H9 (cell line): ENCODE measurements at regions not wholly inside any gene's neighbourhood (a gene's known extent, or its start where the extent isn't known, plus 50 kb on each side); places are given as distances from the start of the nearest gene placed in this dataset.

Experiments
- DNase-seq: peaks from one replicate; pipeline ENCODE4 v3.0.0-alpha.2; 2017
- H2AFZ ChIP-seq: one replicate; pipeline ENCODE4 v1.6.1; 2013; ENCODE audit warnings: mild to moderate bottlenecking, low read length, control low read depth, moderate library complexity
- H2AK5ac ChIP-seq: 2 replicates; pipeline ENCODE4 v1.6.1; 2013; ENCODE audit warnings: low read length, control low read depth, mixed read lengths; ENCODE audit not compliant: insufficient read length
- H2BK120ac ChIP-seq: one replicate; pipeline ENCODE4 v1.6.1; 2013; ENCODE audit warnings: low read depth, mild to moderate bottlenecking, low read length, control low read depth, inconsistent platforms; ENCODE audit not compliant: poor library complexity, severe bottlenecking
- H2BK12ac ChIP-seq: 2 replicates; pipeline ENCODE4 v1.6.1; 2013; ENCODE audit warnings: low read length, control low read depth, mixed read lengths, low read depth; ENCODE audit not compliant: insufficient read length
- H2BK15ac ChIP-seq: 2 replicates; pipeline ENCODE4 v1.6.1; 2013; ENCODE audit warnings: low read depth, low read length, control low read depth
- H2BK20ac ChIP-seq: one replicate; pipeline ENCODE4 v1.6.1; 2013; ENCODE audit warnings: low read depth, mild to moderate bottlenecking, low read length, control low read depth, inconsistent platforms; ENCODE audit not compliant: poor library complexity, severe bottlenecking
- H2BK5ac ChIP-seq: 2 replicates; pipeline ENCODE4 v1.6.1; 2013; ENCODE audit warnings: low read length, control low read depth, mixed read lengths; ENCODE audit not compliant: insufficient read length
- H3K14ac ChIP-seq: 2 replicates; pipeline ENCODE4 v1.6.1; 2013; ENCODE audit warnings: low read length, control low read depth; ENCODE audit not compliant: insufficient read depth
- H3K18ac ChIP-seq: 2 replicates; pipeline ENCODE4 v1.6.1; 2013; ENCODE audit warnings: low read depth, mild to moderate bottlenecking, mixed read lengths, low read length, control low read depth; ENCODE audit not compliant: insufficient read length
- H3K23ac ChIP-seq: 2 replicates; pipeline ENCODE4 v1.6.1; 2013; ENCODE audit warnings: low read length, control low read depth, mixed read lengths, low read depth; ENCODE audit not compliant: insufficient read length
- H3K23me2 ChIP-seq: 2 replicates; pipeline ENCODE4 v1.6.1; 2013; ENCODE audit warnings: low read depth, mild to moderate bottlenecking, mixed read lengths, low read length, control low read depth; ENCODE audit not compliant: insufficient read length, poor library complexity, severe bottlenecking
- H3K27ac ChIP-seq: 2 replicates; pipeline ENCODE4 v1.5.1; 2013; ENCODE audit warnings: low read length, control low read depth, mixed read lengths, low read depth; ENCODE audit not compliant: insufficient read length
- H3K27me3 ChIP-seq: 2 replicates; pipeline ENCODE4 v1.6.1; 2013; ENCODE audit warnings: low read length, control low read depth, inconsistent platforms; ENCODE audit not compliant: insufficient read depth
- H3K4ac ChIP-seq: 2 replicates; pipeline ENCODE4 v1.6.1; 2013; ENCODE audit warnings: low read depth, mild to moderate bottlenecking, control low read depth, inconsistent platforms, low read length, moderate library complexity
- H3K4me1 ChIP-seq: 2 replicates; pipeline ENCODE4 v1.6.1; 2013; ENCODE audit warnings: low read length, control low read depth, inconsistent platforms; ENCODE audit not compliant: insufficient read depth
- H3K4me2 ChIP-seq: 2 replicates; pipeline ENCODE4 v1.6.1; 2013; ENCODE audit warnings: low read length, control low read depth, mixed read lengths; ENCODE audit not compliant: insufficient read length, insufficient read depth
- H3K56ac ChIP-seq: 2 replicates; pipeline ENCODE4 v1.6.1; 2013; ENCODE audit warnings: low read depth, mild to moderate bottlenecking, mixed read lengths, low read length, control low read depth; ENCODE audit not compliant: insufficient read length
- H3K79me1 ChIP-seq: 2 replicates; pipeline ENCODE4 v1.6.1; 2013; ENCODE audit warnings: low read depth, mild to moderate bottlenecking, moderate library complexity, low read length, control low read depth, inconsistent platforms; ENCODE audit not compliant: insufficient read depth, poor library complexity, severe bottlenecking
- H3K79me2 ChIP-seq: 2 replicates; pipeline ENCODE4 v1.6.1; 2013; ENCODE audit warnings: low read length, control low read depth, inconsistent platforms; ENCODE audit not compliant: insufficient read depth
- H3K9ac ChIP-seq: 2 replicates; pipeline ENCODE4 v1.6.1; 2013; ENCODE audit warnings: low read length, control low read depth, mixed read lengths; ENCODE audit not compliant: insufficient read length; ENCODE audit errors: extremely low read depth
- H3K9me3 ChIP-seq: one replicate; pipeline ENCODE4 v1.6.1; 2013; ENCODE audit warnings: low read depth, low read length, inconsistent platforms; ENCODE audit not compliant: control insufficient read depth
- H3T11ph ChIP-seq: one replicate; pipeline ENCODE4 v1.6.1; 2013; ENCODE audit warnings: mild to moderate bottlenecking, low read length, control low read depth, inconsistent platforms
- H4K20me1 ChIP-seq: one replicate; pipeline ENCODE4 v1.6.1; 2013; ENCODE audit not compliant: control insufficient read depth, insufficient read length, insufficient read depth
- H4K5ac ChIP-seq: 2 replicates; pipeline ENCODE4 v1.6.1; 2013; ENCODE audit warnings: low read depth, mild to moderate bottlenecking, mixed read lengths, low read length, control low read depth; ENCODE audit not compliant: insufficient read length
- H4K8ac ChIP-seq: replicated peaks from 2 replicates; pipeline ENCODE4 v1.6.1; 2013; ENCODE audit warnings: low read length, control low read depth, mixed read lengths, low read depth; ENCODE audit not compliant: insufficient read length
- H4K91ac ChIP-seq: 2 replicates; pipeline ENCODE4 v1.6.1; 2013; ENCODE audit warnings: low read depth, mild to moderate bottlenecking, moderate library complexity, mixed read lengths, low read length, control low read depth; ENCODE audit not compliant: insufficient read length
- H3K27ac Mint-ChIP-seq, 3 experiments: 2 replicates in 2 of 3; 3 replicates in 1 of 3; pipeline ENCODE4 v1.8.0; 2020 to 2021; ENCODE audit warnings: mixed read lengths in 3 of 3, mild to moderate bottlenecking in 1 of 3, moderate library complexity in 1 of 3
- H3K27me3 Mint-ChIP-seq: 2 replicates; pipeline ENCODE4 v1.8.0; 2021; ENCODE audit warnings: low read depth, mild to moderate bottlenecking, moderate library complexity, mixed read lengths
- H3K36me3 Mint-ChIP-seq, 3 experiments: 2 replicates in 2 of 3; 3 replicates in 1 of 3; pipeline ENCODE4 v1.8.0; 2020 to 2021; ENCODE audit warnings: low read depth in 3 of 3, mixed read lengths in 3 of 3; ENCODE audit not compliant: insufficient read depth in 1 of 3
- H3K4me1 Mint-ChIP-seq, 2 experiments: 2 replicates each; pipeline ENCODE4 v1.8.0; 2020; ENCODE audit warnings: mixed read lengths in 2 of 2
- H3K4me3 Mint-ChIP-seq, 2 experiments: 2 replicates in 1 of 2; 3 replicates in 1 of 2; pipeline ENCODE4 v1.8.0; 2020 to 2021; ENCODE audit warnings: mild to moderate bottlenecking in 2 of 2, mixed read lengths in 2 of 2, moderate library complexity in 1 of 2
- H3K9me3 Mint-ChIP-seq, 2 experiments: 2 replicates in 1 of 2; 3 replicates in 1 of 2; pipeline ENCODE4 v1.8.0; 2020; ENCODE audit warnings: mild to moderate bottlenecking in 2 of 2, mixed read lengths in 2 of 2, moderate library complexity in 1 of 2
- WGBS: extraction: QIAGEN DNeasy Blood & Tissue Kit; methylation state at CpG from one replicate; pipeline ENCODE4 v1.1.7; 2013; ENCODE audit warnings: missing lambda C conversion rate, low lambda C conversion rate, mixed read lengths; ENCODE audit not compliant: insufficient read length; ENCODE audit errors: extremely low coverage; 5-methylcytosine and 5-hydroxymethylcytosine counted together
- TF ChIP-seq, protein P1 (sequence below): fragments of 200-600 bp; sonication (generic); conservative IDR thresholded peaks from 3 replicates; pipeline ENCODE4 v1.8.0; 2021; ENCODE audit warnings: antibody characterized with exemption, mild to moderate bottlenecking

DNA sequence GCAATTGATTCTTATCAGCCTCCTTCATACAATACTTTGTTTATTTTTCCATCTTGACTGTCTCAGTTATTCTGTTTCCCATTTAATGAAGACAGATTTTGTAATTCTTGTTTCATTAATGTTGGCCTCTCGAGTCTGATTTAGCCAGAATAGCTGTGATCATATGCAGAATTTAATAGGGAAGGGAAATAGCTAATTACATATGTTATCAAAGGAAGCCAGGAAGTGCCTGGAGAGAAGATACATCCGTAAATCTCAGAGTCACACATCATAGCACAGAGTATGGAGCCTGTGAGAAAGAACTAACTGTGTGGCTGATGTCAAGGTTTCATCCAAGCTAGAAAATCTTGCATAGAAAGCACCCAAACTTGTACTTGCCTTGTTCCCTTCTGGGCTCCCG is 288.9 kb upstream of the SLCO3A1 start:
- Histone ChIP-seq H3K56ac (no peak overlapping the region), H3K4me2 (no peak overlapping the region), H3K23ac (no peak overlapping the region), H2AK5ac (no peak overlapping the region), H2BK12ac (no peak overlapping the region), H2BK120ac (no peak overlapping the region), H3K79me2 (no peaks in the 10 kb centered on the region), H3T11ph (no peak overlapping the region), H4K8ac (no peak overlapping the region), H2BK5ac (no peak overlapping the region), H4K5ac (no peak overlapping the region), H2AFZ (no peak overlapping the region), H3K27ac (no peak overlapping the region), H3K9ac (no peak overlapping the region), H3K4ac (no peak overlapping the region), H3K27me3 (no peaks in the 10 kb centered on the region), H3K18ac (no peak overlapping the region), H2BK20ac (no peak overlapping the region), H3K23me2 (no peaks in the 10 kb centered on the region), H2BK15ac (no peak overlapping the region), H4K20me1 (no peaks in the 10 kb centered on the region), H3K9me3 (no peaks in the 10 kb centered on the region), H3K14ac (no peak overlapping the region), H3K4me1 (peaks cover 6% of the 10 kb centered on the region; the same call in 1 of the 2 replicates), H4K91ac (no peak overlapping the region), H3K79me1 (no peaks in the 10 kb centered on the region)
- H3K4me1 Mint-ChIP-seq, result peaks cover 16 to 19% of the 10 kb centered on the region in 2 experiments
- no peak overlapping the region for H3K4me3 Mint-ChIP-seq
- WGBS, result no CpG with 5 or more reads among the region's 3 CpGs
- no peaks in the 10 kb centered on the region for H3K36me3 Mint-ChIP-seq
- H3K9me3 Mint-ChIP-seq, result no peaks in the 10 kb centered on the region
- H3K27me3 Mint-ChIP-seq, result no peaks in the 10 kb centered on the region
- H3K27ac Mint-ChIP-seq, result no peak overlapping the region
- no peak for DNase-seq
- TF ChIP-seq, protein P1, sequence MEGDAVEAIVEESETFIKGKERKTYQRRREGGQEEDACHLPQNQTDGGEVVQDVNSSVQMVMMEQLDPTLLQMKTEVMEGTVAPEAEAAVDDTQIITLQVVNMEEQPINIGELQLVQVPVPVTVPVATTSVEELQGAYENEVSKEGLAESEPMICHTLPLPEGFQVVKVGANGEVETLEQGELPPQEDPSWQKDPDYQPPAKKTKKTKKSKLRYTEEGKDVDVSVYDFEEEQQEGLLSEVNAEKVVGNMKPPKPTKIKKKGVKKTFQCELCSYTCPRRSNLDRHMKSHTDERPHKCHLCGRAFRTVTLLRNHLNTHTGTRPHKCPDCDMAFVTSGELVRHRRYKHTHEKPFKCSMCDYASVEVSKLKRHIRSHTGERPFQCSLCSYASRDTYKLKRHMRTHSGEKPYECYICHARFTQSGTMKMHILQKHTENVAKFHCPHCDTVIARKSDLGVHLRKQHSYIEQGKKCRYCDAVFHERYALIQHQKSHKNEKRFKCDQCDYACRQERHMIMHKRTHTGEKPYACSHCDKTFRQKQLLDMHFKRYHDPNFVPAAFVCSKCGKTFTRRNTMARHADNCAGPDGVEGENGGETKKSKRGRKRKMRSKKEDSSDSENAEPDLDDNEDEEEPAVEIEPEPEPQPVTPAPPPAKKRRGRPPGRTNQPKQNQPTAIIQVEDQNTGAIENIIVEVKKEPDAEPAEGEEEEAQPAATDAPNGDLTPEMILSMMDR, result no peak
